ENCODE measurements at regions not wholly inside any gene's neighbourhood (a gene's known extent, or its start where the extent isn't known, plus 50 kb on each side); places are given as distances from the start of the nearest gene placed in this dataset.

DNA sequence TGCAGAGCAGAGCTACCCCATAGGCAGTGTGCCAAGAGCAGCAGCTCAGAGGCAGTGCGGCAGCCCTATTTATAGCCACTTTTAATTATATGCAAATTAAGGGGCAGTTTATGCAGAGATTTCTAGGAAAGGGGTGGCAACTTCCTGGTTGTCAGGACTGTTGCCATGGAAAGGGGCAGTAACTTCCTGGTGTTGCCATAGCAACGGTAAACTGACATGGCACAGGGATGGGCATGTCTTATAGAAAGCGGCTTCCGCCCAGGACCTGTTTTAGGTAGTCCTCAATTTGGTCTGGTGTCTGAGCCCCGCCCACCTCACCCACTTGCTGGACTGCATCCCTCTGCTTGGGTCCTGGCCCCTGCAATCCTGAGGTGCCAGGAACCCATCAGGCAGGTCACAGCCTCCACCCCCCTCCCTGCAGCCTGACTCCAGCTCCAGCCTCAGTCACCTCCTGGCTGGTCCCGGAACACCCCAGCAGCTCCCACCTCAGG lies 115.8 kb downstream of the TMEM130 start:
- Histone ChIP-seq H3K4me1 (ENCODE audit: control insufficient read depth in 3 of 3, insufficient read depth in 2 of 3, low read depth in 1 of 3, low read length in 2 of 3) (no peaks in the 10 kb centered on the region), H3K9me3 (ENCODE audit: control insufficient read depth in 2 of 2, insufficient read depth in 1 of 2, low read depth in 1 of 2, low read length in 1 of 2) (peaks cover 0 to 2% of the 10 kb centered on the region in 2 donors), H3K27me3 (ENCODE audit: control insufficient read depth in 3 of 3, insufficient read depth in 3 of 3, low read length in 3 of 3) (no peaks in the 10 kb centered on the region), H3K36me3 (ENCODE audit: control insufficient read depth in 3 of 3, insufficient read depth in 2 of 3, low read depth in 1 of 3, low read length in 3 of 3) (no peaks in the 10 kb centered on the region), H3K27ac (ENCODE audit: low read depth in 1 of 3, low read length in 2 of 3) (no peak overlapping the region), H3K4me3 (ENCODE audit: low read depth in 1 of 3, low read length in 3 of 3) (no peak overlapping the region)
- 69 to 75% (median 69%) methylated on average over 6 of the region's 6 CpGs for WGBS, 3 donors
- FAIRE-seq (no peak), DNase-seq (no peak)

- peaks cover 0 to 2% of the 10 kb centered on the region in 2 donors for H3K9me3 ChIP-seq (ENCODE audit: control insufficient read depth in 2 of 2, insufficient read depth in 1 of 2, low read depth in 1 of 2, low read length in 1 of 2)
- FAIRE-seq (no peak), DNase-seq (no peak)
These were observed 114.5 kb downstream of the TMEM130 start for GRCh38 chr7:98755138-98755898.

DNA sequence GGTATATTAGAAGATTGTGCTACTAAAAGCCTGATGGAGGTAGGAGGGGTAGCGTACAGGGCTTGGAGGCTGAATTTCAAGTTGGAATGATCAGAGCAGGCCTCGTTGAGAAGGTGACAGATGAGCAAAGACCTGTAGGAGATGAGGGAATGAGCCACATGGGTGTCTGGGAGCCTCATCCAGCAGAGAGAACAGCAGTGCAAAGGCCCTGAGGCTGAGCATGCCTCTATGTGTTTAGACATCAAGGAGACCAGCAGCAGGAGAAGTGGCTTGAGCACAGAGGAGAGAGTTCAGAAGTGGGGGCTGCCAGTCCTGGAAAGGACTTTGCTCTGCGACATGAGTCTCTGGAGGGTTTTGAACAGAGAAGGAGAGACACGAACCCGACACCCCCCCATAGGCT lies 111.7 kb downstream of the TMEM130 start:
- Histone ChIP-seq H3K4me1 (ENCODE audit: control insufficient read depth in 3 of 3, insufficient read depth in 2 of 3, low read depth in 1 of 3, low read length in 2 of 3) (no peaks in the 10 kb centered on the region), H3K9me3 (ENCODE audit: control insufficient read depth in 2 of 2, insufficient read depth in 1 of 2, low read depth in 1 of 2, low read length in 1 of 2) (peaks cover 0 to 2% of the 10 kb centered on the region in 2 donors), H3K4me3 (ENCODE audit: low read depth in 1 of 3, low read length in 3 of 3) (no peak overlapping the region), H3K27ac (ENCODE audit: low read depth in 1 of 3, low read length in 2 of 3) (no peak overlapping the region), H3K36me3 (ENCODE audit: control insufficient read depth in 3 of 3, insufficient read depth in 2 of 3, low read depth in 1 of 3, low read length in 3 of 3) (no peaks in the 10 kb centered on the region), H3K27me3 (ENCODE audit: control insufficient read depth in 3 of 3, insufficient read depth in 3 of 3, low read length in 3 of 3) (peaks cover 0 to 4% (median 0%) of the 10 kb centered on the region in 3 donors)
- WGBS, 3 donors: 83 to 95% (median 83%) methylated on average over 5 of the region's 5 CpGs
- FAIRE-seq (no peak), DNase-seq (no peak)

More at GRCh38 chr7:98755138-98755898, 114.5 kb downstream of the TMEM130 start:
- no peak overlapping the region for H3K27ac ChIP-seq (ENCODE audit: low read depth in 1 of 3, low read length in 2 of 3)
- no peaks in the 10 kb centered on the region for H3K4me1 ChIP-seq (ENCODE audit: control insufficient read depth in 3 of 3, insufficient read depth in 2 of 3, low read depth in 1 of 3, low read length in 2 of 3)
- no peak overlapping the region for H3K4me3 ChIP-seq (ENCODE audit: low read depth in 1 of 3, low read length in 3 of 3)
- no peaks in the 10 kb centered on the region for H3K27me3 ChIP-seq (ENCODE audit: control insufficient read depth in 3 of 3, insufficient read depth in 3 of 3, low read length in 3 of 3)
- 23 to 47% (median 46%) methylated on average over 10 of the region's 10 CpGs for WGBS, 3 donors
- no peaks in the 10 kb centered on the region for H3K36me3 ChIP-seq (ENCODE audit: control insufficient read depth in 3 of 3, insufficient read depth in 2 of 3, low read depth in 1 of 3, low read length in 3 of 3)

GRCh38 chr7:98760201-98760651 lies 109.6 kb downstream of the TMEM130 start:
- DNase-seq (no peak), FAIRE-seq (no peak)
- 55 to 59% (median 55%) methylated on average over 8 of the region's 8 CpGs for WGBS, 3 donors
- Histone ChIP-seq H3K4me1 (ENCODE audit: control insufficient read depth in 3 of 3, insufficient read depth in 2 of 3, low read depth in 1 of 3, low read length in 2 of 3) (no peaks in the 10 kb centered on the region), H3K27ac (ENCODE audit: low read depth in 1 of 3, low read length in 2 of 3) (no peak overlapping the region), H3K4me3 (ENCODE audit: low read depth in 1 of 3, low read length in 3 of 3) (no peak overlapping the region), H3K27me3 (ENCODE audit: control insufficient read depth in 3 of 3, insufficient read depth in 3 of 3, low read length in 3 of 3) (peaks cover 0 to 4% (median 0%) of the 10 kb centered on the region in 3 donors), H3K9me3 (ENCODE audit: control insufficient read depth in 2 of 2, insufficient read depth in 1 of 2, low read depth in 1 of 2, low read length in 1 of 2) (peaks cover 0 to 4% of the 10 kb centered on the region in 2 donors), H3K36me3 (ENCODE audit: control insufficient read depth in 3 of 3, insufficient read depth in 2 of 3, low read depth in 1 of 3, low read length in 3 of 3) (no peaks in the 10 kb centered on the region)

- DNase-seq (no peak), FAIRE-seq (no peak)
- WGBS, 3 donors: 63 to 75% (median 70%) methylated on average over 1 of the region's 1 CpG
- peaks cover 0 to 4% (median 0%) of the 10 kb centered on the region in 3 donors for H3K27me3 ChIP-seq (ENCODE audit: control insufficient read depth in 3 of 3, insufficient read depth in 3 of 3, low read length in 3 of 3)
- H3K4me1 ChIP-seq (ENCODE audit: control insufficient read depth in 3 of 3, insufficient read depth in 2 of 3, low read depth in 1 of 3, low read length in 2 of 3): no peaks in the 10 kb centered on the region
- no peak overlapping the region for H3K4me3 ChIP-seq (ENCODE audit: low read depth in 1 of 3, low read length in 3 of 3)
- H3K9me3 ChIP-seq (ENCODE audit: control insufficient read depth in 2 of 2, insufficient read depth in 1 of 2, low read depth in 1 of 2, low read length in 1 of 2): peaks cover 0 to 4% of the 10 kb centered on the region in 2 donors
- H3K27ac ChIP-seq (ENCODE audit: low read depth in 1 of 3, low read length in 2 of 3): no peak overlapping the region
- no peaks in the 10 kb centered on the region for H3K36me3 ChIP-seq (ENCODE audit: control insufficient read depth in 3 of 3, insufficient read depth in 2 of 3, low read depth in 1 of 3, low read length in 3 of 3)
These were observed 108.6 kb downstream of the TMEM130 start for GRCh38 chr7:98761225-98761624.

GRCh38 chr7:98762620-98763019 lies 107.2 kb downstream of the TMEM130 start:
- FAIRE-seq (no peak), DNase-seq (no peak)
- H3K27ac ChIP-seq (ENCODE audit: low read depth in 1 of 3, low read length in 2 of 3): no peak overlapping the region
- H3K36me3 ChIP-seq (ENCODE audit: control insufficient read depth in 3 of 3, insufficient read depth in 2 of 3, low read depth in 1 of 3, low read length in 3 of 3): no peaks in the 10 kb centered on the region
- peaks cover 0 to 4% of the 10 kb centered on the region in 2 donors for H3K9me3 ChIP-seq (ENCODE audit: control insufficient read depth in 2 of 2, insufficient read depth in 1 of 2, low read depth in 1 of 2, low read length in 1 of 2)
- WGBS, 3 donors: 30 to 77% (median 38%) methylated on average over 4 of the region's 4 CpGs
- no peak overlapping the region for H3K4me3 ChIP-seq (ENCODE audit: low read depth in 1 of 3, low read length in 3 of 3)
- peaks cover 0 to 4% (median 0%) of the 10 kb centered on the region in 3 donors for H3K27me3 ChIP-seq (ENCODE audit: control insufficient read depth in 3 of 3, insufficient read depth in 3 of 3, low read length in 3 of 3)
- H3K4me1 ChIP-seq (ENCODE audit: control insufficient read depth in 3 of 3, insufficient read depth in 2 of 3, low read depth in 1 of 3, low read length in 2 of 3): no peaks in the 10 kb centered on the region

- DNase-seq (no peak), FAIRE-seq (no peak)
- 47 to 57% (median 48%) methylated on average over 8 of the region's 8 CpGs for WGBS, 3 donors
- H3K36me3 ChIP-seq (ENCODE audit: control insufficient read depth in 3 of 3, insufficient read depth in 2 of 3, low read depth in 1 of 3, low read length in 3 of 3): no peaks in the 10 kb centered on the region
- H3K9me3 ChIP-seq (ENCODE audit: control insufficient read depth in 2 of 2, insufficient read depth in 1 of 2, low read depth in 1 of 2, low read length in 1 of 2): peaks cover 0 to 2% of the 10 kb centered on the region in 2 donors
- peaks cover 0 to 4% (median 0%) of the 10 kb centered on the region in 3 donors for H3K27me3 ChIP-seq (ENCODE audit: control insufficient read depth in 3 of 3, insufficient read depth in 3 of 3, low read length in 3 of 3)
- no peaks in the 10 kb centered on the region for H3K4me1 ChIP-seq (ENCODE audit: control insufficient read depth in 3 of 3, insufficient read depth in 2 of 3, low read depth in 1 of 3, low read length in 2 of 3)
- no peak overlapping the region for H3K27ac ChIP-seq (ENCODE audit: low read depth in 1 of 3, low read length in 2 of 3)
- no peak overlapping the region for H3K4me3 ChIP-seq (ENCODE audit: low read depth in 1 of 3, low read length in 3 of 3)
These were observed 106.4 kb downstream of the TMEM130 start for GRCh38 chr7:98763441-98763840.

- WGBS, 3 donors: 70 to 89% (median 77%) methylated on average over 8 of the region's 8 CpGs
- no peaks in the 10 kb centered on the region for H3K36me3 ChIP-seq (ENCODE audit: control insufficient read depth in 3 of 3, insufficient read depth in 2 of 3, low read depth in 1 of 3, low read length in 3 of 3)
- H3K4me1 ChIP-seq (ENCODE audit: control insufficient read depth in 3 of 3, insufficient read depth in 2 of 3, low read depth in 1 of 3, low read length in 2 of 3): no peaks in the 10 kb centered on the region
- H3K4me3 ChIP-seq (ENCODE audit: low read depth in 1 of 3, low read length in 3 of 3): no peak overlapping the region
- peaks cover 0 to 2% of the 10 kb centered on the region in 2 donors for H3K9me3 ChIP-seq (ENCODE audit: control insufficient read depth in 2 of 2, insufficient read depth in 1 of 2, low read depth in 1 of 2, low read length in 1 of 2)
- no peak for FAIRE-seq
- H3K27ac ChIP-seq (ENCODE audit: low read depth in 1 of 3, low read length in 2 of 3): no peak overlapping the region
- peaks cover 0 to 4% (median 0%) of the 10 kb centered on the region in 3 donors for H3K27me3 ChIP-seq (ENCODE audit: control insufficient read depth in 3 of 3, insufficient read depth in 3 of 3, low read length in 3 of 3)
- DNase-seq: no peak
These were observed 104.9 kb downstream of the TMEM130 start for GRCh38 chr7:98764946-98765345.

All from small intestine (tissue), 7 donors.